ENCODE measurements at regions not wholly inside any gene's neighbourhood (a gene's known extent, or its start where the extent isn't known, plus 50 kb on each side); places are given as distances from the start of the nearest gene placed in this dataset.

GRCh38 chr13:34667286-34668218, 274.5 kb upstream of the NBEA start:
- no peak for TF ChIP-seq CTCF (conservative IDR thresholded peaks at IDR 0.05; ENCODE audit: low read length)
- DNase-seq (ENCODE audit: low read depth) = no peak
- H3K4me3 ChIP-seq (ENCODE audit: low read length) = no peak overlapping the region

- DNase-seq (ENCODE audit: low read depth) = peak; percentile 15
- no peak for TF ChIP-seq CTCF (conservative IDR thresholded peaks at IDR 0.05; ENCODE audit: low read length)
- H3K4me3 ChIP-seq (ENCODE audit: low read length) = no peak overlapping the region
These were observed 270.9 kb upstream of the NBEA start for GRCh38 chr13:34671137-34671536.

GRCh38 chr13:34672631-34673030, 269.4 kb upstream of the NBEA start:
- no peak for DNase-seq (ENCODE audit: low read depth)
- H3K4me3 ChIP-seq (ENCODE audit: low read length) = no peak overlapping the region
- TF ChIP-seq CTCF (conservative IDR thresholded peaks at IDR 0.05; ENCODE audit: low read length) = no peak

- no peak for TF ChIP-seq CTCF (conservative IDR thresholded peaks at IDR 0.05; ENCODE audit: low read length)
- DNase-seq (ENCODE audit: low read depth) = no peak
- no peak overlapping the region for H3K4me3 ChIP-seq (ENCODE audit: low read length)
These were observed 266.4 kb upstream of the NBEA start for GRCh38 chr13:34675626-34676025.

- no peak for TF ChIP-seq CTCF (conservative IDR thresholded peaks at IDR 0.05; ENCODE audit: low read length)
- no peak overlapping the region for H3K4me3 ChIP-seq (ENCODE audit: low read length)
- DNase-seq (ENCODE audit: low read depth) = no peak
These were observed 263.9 kb upstream of the NBEA start for GRCh38 chr13:34678154-34678553.

GRCh38 chr13:34681405-34681955, 260.6 kb upstream of the NBEA start:
- H3K4me3 ChIP-seq (ENCODE audit: low read length) = no peak overlapping the region

More at GRCh38 chr13:34681405-34681955, 260.6 kb upstream of the NBEA start:
- no peak for DNase-seq (ENCODE audit: low read depth)
- no peak for TF ChIP-seq CTCF (conservative IDR thresholded peaks at IDR 0.05; ENCODE audit: low read length)

Data from AG10803 (cell line).